Epidermal melanocyte (primary cell): ENCODE measurements at regions not wholly inside any gene's neighbourhood (a gene's known extent, or its start where the extent isn't known, plus 50 kb on each side); places are given as distances from the start of the nearest gene placed in this dataset.

ENCODE experiments used
- DNase-seq: peaks from one replicate; pipeline ENCODE4 v3.0.0; 2011; ENCODE audit warnings: low spot score; ENCODE audit not compliant: insufficient read length

- DNase-seq = no peak
These were observed 270.4 kb downstream of the NEDD1 start for GRCh38 chr12:97177481-97177880.

- DNase-seq = no peak
These were observed 274.7 kb downstream of the NEDD1 start for GRCh38 chr12:97181571-97182265.

- no peak for DNase-seq
These were observed 275.7 kb downstream of the NEDD1 start for GRCh38 chr12:97182769-97183168.

- no peak for DNase-seq
These were observed 277.2 kb downstream of the NEDD1 start for GRCh38 chr12:97184127-97184773.

GRCh38 chr12:97185567-97185966 is 277.0 kb upstream of the RMST start:
- no peak for DNase-seq

GRCh38 chr12:97194546-97194945 is 268.1 kb upstream of the RMST start:
- DNase-seq = no peak

- DNase-seq = no peak
These were observed 262.4 kb upstream of the RMST start for GRCh38 chr12:97200181-97200580.

- no peak for DNase-seq
These were observed 259.2 kb upstream of the RMST start for GRCh38 chr12:97203408-97203807.

- no peak for DNase-seq
These were observed 252.6 kb upstream of the RMST start for GRCh38 chr12:97209997-97210396.

GRCh38 chr12:97211416-97211930 is 251.1 kb upstream of the RMST start:
- DNase-seq = no peak

GRCh38 chr12:97216848-97217247 is 245.8 kb upstream of the RMST start:
- DNase-seq = no peak

GRCh38 chr12:97222391-97222790 is 240.2 kb upstream of the RMST start:
- DNase-seq = no peak

- DNase-seq = no peak
These were observed 239.2 kb upstream of the RMST start for GRCh38 chr12:97223419-97223818.

GRCh38 chr12:97229004-97229403 is 233.6 kb upstream of the RMST start:
- no peak for DNase-seq

GRCh38 chr12:97235102-97235501 is 227.5 kb upstream of the RMST start:
- DNase-seq = no peak

- DNase-seq = no peak
These were observed 216.2 kb upstream of the RMST start for GRCh38 chr12:97246368-97246767.

GRCh38 chr12:97250483-97250882 is 212.1 kb upstream of the RMST start:
- no peak for DNase-seq

GRCh38 chr12:97257726-97258125 is 204.9 kb upstream of the RMST start:
- no peak for DNase-seq

- DNase-seq = no peak
These were observed 203.5 kb upstream of the RMST start for GRCh38 chr12:97259098-97259497.

GRCh38 chr12:97260786-97261185 is 201.8 kb upstream of the RMST start:
- DNase-seq = no peak

GRCh38 chr12:97267166-97267565 is 195.4 kb upstream of the RMST start:
- DNase-seq = no peak

- DNase-seq = no peak
These were observed 194.9 kb upstream of the RMST start for GRCh38 chr12:97267594-97268202.

GRCh38 chr12:97272471-97272870 is 190.1 kb upstream of the RMST start:
- DNase-seq = no peak
